ENCODE measurements at regions not wholly inside any gene's neighbourhood (a gene's known extent, or its start where the extent isn't known, plus 50 kb on each side); places are given as distances from the start of the nearest gene placed in this dataset.

DNA sequence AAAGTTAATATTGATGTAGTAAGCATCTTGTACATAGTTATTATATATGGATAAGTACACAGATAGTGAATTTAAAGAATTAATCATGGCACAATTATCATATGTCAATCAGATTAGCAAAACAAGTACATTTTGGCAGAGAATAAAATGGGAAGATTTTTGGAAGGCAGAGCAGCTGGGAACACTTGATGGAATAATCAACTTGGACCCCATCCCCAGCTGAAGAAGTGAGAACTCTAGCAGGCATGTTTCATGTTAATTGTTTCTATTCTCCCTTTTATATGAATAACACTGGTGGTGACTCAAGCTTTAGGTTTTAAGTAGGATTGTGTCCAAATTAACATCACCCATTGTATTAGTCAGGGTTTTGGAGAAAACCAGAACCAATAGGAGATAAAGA lies 198.7 kb downstream of the KCNJ2 start:
- TF ChIP-seq NFIC (IDR thresholded peaks at IDR 0.05) (no peak), TAF1 (IDR thresholded peaks at IDR 0.05; ENCODE audit: low read depth) (no peak), CREB1 (IDR thresholded peaks at IDR 0.05; ENCODE audit: low read depth) (no peak), USF1 (IDR thresholded peaks at IDR 0.05) (no peak), EP300 (IDR thresholded peaks at IDR 0.05; ENCODE audit: borderline replicate concordance) (no peak), YY1 (IDR thresholded peaks at IDR 0.05; ENCODE audit: low read depth) (no peak), RAD21 (IDR thresholded peaks at IDR 0.05; ENCODE audit: low read depth) (no peak), CEBPB (IDR thresholded peaks at IDR 0.05) (no peak), EGR1 (IDR thresholded peaks at IDR 0.05) (no peak), TCF12 (IDR thresholded peaks at IDR 0.05; ENCODE audit: low read depth) (no peak), TEAD4 (IDR thresholded peaks at IDR 0.05) (no peak)
- TF ChIP-seq, protein P1, sequence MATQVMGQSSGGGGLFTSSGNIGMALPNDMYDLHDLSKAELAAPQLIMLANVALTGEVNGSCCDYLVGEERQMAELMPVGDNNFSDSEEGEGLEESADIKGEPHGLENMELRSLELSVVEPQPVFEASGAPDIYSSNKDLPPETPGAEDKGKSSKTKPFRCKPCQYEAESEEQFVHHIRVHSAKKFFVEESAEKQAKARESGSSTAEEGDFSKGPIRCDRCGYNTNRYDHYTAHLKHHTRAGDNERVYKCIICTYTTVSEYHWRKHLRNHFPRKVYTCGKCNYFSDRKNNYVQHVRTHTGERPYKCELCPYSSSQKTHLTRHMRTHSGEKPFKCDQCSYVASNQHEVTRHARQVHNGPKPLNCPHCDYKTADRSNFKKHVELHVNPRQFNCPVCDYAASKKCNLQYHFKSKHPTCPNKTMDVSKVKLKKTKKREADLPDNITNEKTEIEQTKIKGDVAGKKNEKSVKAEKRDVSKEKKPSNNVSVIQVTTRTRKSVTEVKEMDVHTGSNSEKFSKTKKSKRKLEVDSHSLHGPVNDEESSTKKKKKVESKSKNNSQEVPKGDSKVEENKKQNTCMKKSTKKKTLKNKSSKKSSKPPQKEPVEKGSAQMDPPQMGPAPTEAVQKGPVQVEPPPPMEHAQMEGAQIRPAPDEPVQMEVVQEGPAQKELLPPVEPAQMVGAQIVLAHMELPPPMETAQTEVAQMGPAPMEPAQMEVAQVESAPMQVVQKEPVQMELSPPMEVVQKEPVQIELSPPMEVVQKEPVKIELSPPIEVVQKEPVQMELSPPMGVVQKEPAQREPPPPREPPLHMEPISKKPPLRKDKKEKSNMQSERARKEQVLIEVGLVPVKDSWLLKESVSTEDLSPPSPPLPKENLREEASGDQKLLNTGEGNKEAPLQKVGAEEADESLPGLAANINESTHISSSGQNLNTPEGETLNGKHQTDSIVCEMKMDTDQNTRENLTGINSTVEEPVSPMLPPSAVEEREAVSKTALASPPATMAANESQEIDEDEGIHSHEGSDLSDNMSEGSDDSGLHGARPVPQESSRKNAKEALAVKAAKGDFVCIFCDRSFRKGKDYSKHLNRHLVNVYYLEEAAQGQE (IDR thresholded peaks at IDR 0.05; ENCODE audit: low read depth): no peak
- TF ChIP-seq, protein P2, sequence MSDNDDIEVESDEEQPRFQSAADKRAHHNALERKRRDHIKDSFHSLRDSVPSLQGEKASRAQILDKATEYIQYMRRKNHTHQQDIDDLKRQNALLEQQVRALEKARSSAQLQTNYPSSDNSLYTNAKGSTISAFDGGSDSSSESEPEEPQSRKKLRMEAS (IDR thresholded peaks at IDR 0.05): no peak
